Spleen (tissue), 11 donors: ENCODE measurements at regions not wholly inside any gene's neighbourhood (a gene's known extent, or its start where the extent isn't known, plus 50 kb on each side); places are given as distances from the start of the nearest gene placed in this dataset.
A peak's percentile ranks its signal among the peaks of the same experiment; 100 is the strongest.

ENCODE experiments used
- DNase-seq: peaks from one replicate; pipeline ENCODE4 v3.0.0-alpha.2; 2020
- H3K27ac ChIP-seq, 8 donors: fragments of 200-600 bp; sonication (generic) in 7 of 8; 1 replicate in 4 of 8; 2 replicates in 4 of 8; pipeline versions ENCODE4 v1.5.0 to v1.8.0; 2016 to 2021; ENCODE audit warnings: inconsistent platforms in 4 of 8, mild to moderate bottlenecking in 4 of 8, moderate library complexity in 1 of 8
- H3K27me3 ChIP-seq, 7 donors: fragments of 200-600 bp; sonication (generic) in 6 of 7; replicated peaks in 1 of 7; 1 replicate in 4 of 7; 2 replicates in 3 of 7; pipeline versions ENCODE4 v1.5.0 to v1.8.0; 2016 to 2021; ENCODE audit warnings: inconsistent platforms in 3 of 7, mild to moderate bottlenecking in 1 of 7
- H3K36me3 ChIP-seq, 6 donors: fragments of 200-600 bp; sonication (generic) in 5 of 6; 1 replicate in 4 of 6; 2 replicates in 2 of 6; pipeline versions ENCODE4 v1.5.0 to v1.8.0; 2016 to 2021; ENCODE audit warnings: inconsistent platforms in 2 of 6
- H3K4me1 ChIP-seq, 6 donors: fragments of 200-600 bp; sonication (generic) in 5 of 6; 1 replicate in 3 of 6; 2 replicates in 3 of 6; pipeline versions ENCODE4 v1.5.0 to v1.8.0; 2016 to 2021; ENCODE audit warnings: inconsistent platforms in 3 of 6
- H3K4me3 ChIP-seq, 8 donors: fragments of 200-600 bp; sonication (generic) in 7 of 8; 1 replicate in 4 of 8; 2 replicates in 4 of 8; pipeline versions ENCODE4 v1.5.0 to v1.8.0; 2016 to 2021; ENCODE audit warnings: inconsistent platforms in 4 of 8, mild to moderate bottlenecking in 4 of 8, moderate library complexity in 2 of 8
- H3K9me3 ChIP-seq, 8 donors: fragments of 200-600 bp; sonication (generic) in 7 of 8; 1 replicate in 4 of 8; 2 replicates in 4 of 8; pipeline versions ENCODE4 v1.5.0 to v1.8.0; 2016 to 2021; ENCODE audit warnings: inconsistent platforms in 4 of 8
- CTCF ChIP-seq, 11 experiments: fragments of 200-600 bp in 7 of 11; fragments of 450-650 bp in 4 of 11; sonication (generic) in 4 of 11; IDR thresholded peaks in 8 of 11; conservative IDR thresholded peaks in 3 of 11; 1 replicate in 7 of 11; 2 replicates in 4 of 11; pipeline versions ENCODE4 v1.4.0 to v1.8.0; 2016 to 2021; ENCODE audit warnings: antibody characterized with exemption in 11 of 11, inconsistent platforms in 4 of 11, mild to moderate bottlenecking in 1 of 11
- POLR2A ChIP-seq, 3 donors: fragments of 450-650 bp; IDR thresholded peaks; one replicate each; pipeline ENCODE4 v1.5.1; 2017; ENCODE audit warnings: antibody characterized with exemption in 3 of 3, mild to moderate bottlenecking in 1 of 3
- POLR2AphosphoS5 ChIP-seq, 3 donors: sonication (generic); formaldehyde crosslinking; IDR thresholded peaks; one replicate each; pipeline ENCODE4 v1.5.1; 2017; ENCODE audit warnings: antibody characterized with exemption in 3 of 3
- WGBS, 5 donors: extraction: QIAGEN DNeasy Blood & Tissue Kit in 3 of 5; methylation state at CpG; one replicate each; pipeline versions ENCODE4 v1.1.5 to v1.1.7; 2013 to 2018; 5-methylcytosine and 5-hydroxymethylcytosine counted together
- intact Hi-C: fragments of 100-400 bp; cut with DNase I; formaldehyde crosslinking; loops from one replicate; pipeline ENCODE4 v1.15.0; 2023; ENCODE audit warnings: low total_unique reads
- donor health status: healthy with polysubstance abuse.
- donor health status: DM: no; HTN: no; CAD: no; lungs with moderate emphysema.
- donor health status: DM: no; HTN: no; CAD: no.
- donor health status: Bipolar disorder and iron deficiency.
- donor health status: healthy.
- donor health status: DM: no; HTN: no; CAD: no.
- donor health status: DM: yes; HTN: yes; CAD: no.

GRCh38 chr17:74042744-74043486 is 160.6 kb upstream of the RPL38 start:
- Histone ChIP-seq H3K27ac (peak overlapping the region in 1 of 8 donors; percentile 30), H3K36me3 (no peaks in the 10 kb centered on the region), H3K4me3 (no peak overlapping the region), H3K4me1 (no peaks in the 10 kb centered on the region), H3K27me3 (peaks cover 0 to 6% (median 0%) of the 10 kb centered on the region in 7 donors), H3K9me3 (no peaks in the 10 kb centered on the region)
- TF ChIP-seq POLR2AphosphoS5 (IDR thresholded peaks at IDR 0.05) (no peak), POLR2A (IDR thresholded peaks at IDR 0.05) (no peak), CTCF (IDR thresholded peaks at IDR 0.05 in 8 of 11, conservative IDR thresholded peaks at IDR 0.05 in 3 of 11) (no peak)
- WGBS, 5 donors: 69 to 83% (median 71%) methylated on average over 8 of the region's 8 CpGs
- intact Hi-C loops: no loop called here
- DNase-seq: no peak

- intact Hi-C loops: no loop called here
- WGBS, 5 donors: 49 to 89% (median 56%) methylated on average over 4 of the region's 4 CpGs
- no peaks in the 10 kb centered on the region for H3K36me3 ChIP-seq
- peak overlapping the region in 1 of 8 donors; percentile 30 for H3K27ac ChIP-seq
- peaks cover 0 to 17% (median 0%) of the 10 kb centered on the region in 7 donors for H3K27me3 ChIP-seq
- no peak overlapping the region for H3K4me3 ChIP-seq
- no peaks in the 10 kb centered on the region for H3K4me1 ChIP-seq
- TF ChIP-seq CTCF (IDR thresholded peaks at IDR 0.05 in 8 of 11, conservative IDR thresholded peaks at IDR 0.05 in 3 of 11) (no peak), POLR2A (IDR thresholded peaks at IDR 0.05) (no peak), POLR2AphosphoS5 (IDR thresholded peaks at IDR 0.05) (no peak)
- DNase-seq: no peak
- no peaks in the 10 kb centered on the region for H3K9me3 ChIP-seq
Observed at GRCh38 chr17:74043976-74044375, 159.5 kb upstream of the RPL38 start.

GRCh38 chr17:74045608-74046280 is 157.7 kb upstream of the RPL38 start:
- DNase-seq: no peak
- TF ChIP-seq POLR2AphosphoS5 (IDR thresholded peaks at IDR 0.05) (no peak), POLR2A (IDR thresholded peaks at IDR 0.05) (no peak), CTCF (IDR thresholded peaks at IDR 0.05 in 8 of 11, conservative IDR thresholded peaks at IDR 0.05 in 3 of 11) (no peak)
- WGBS, 5 donors: 51 to 71% (median 63%) methylated on average over 16 of the region's 16 CpGs
- H3K4me3 ChIP-seq: no peak overlapping the region
- H3K36me3 ChIP-seq: no peaks in the 10 kb centered on the region
- intact Hi-C loops: no loop called here
- no peak overlapping the region for H3K27ac ChIP-seq
- peaks cover 0 to 34% (median 0%) of the 10 kb centered on the region in 7 donors for H3K27me3 ChIP-seq
- H3K9me3 ChIP-seq: no peaks in the 10 kb centered on the region
- no peaks in the 10 kb centered on the region for H3K4me1 ChIP-seq
